WTC11 (cell line): ENCODE measurements at regions not wholly inside any gene's neighbourhood (a gene's known extent, or its start where the extent isn't known, plus 50 kb on each side); places are given as distances from the start of the nearest gene placed in this dataset.

Experiments used
- ELF4 ChIP-seq: sonication (generic); formaldehyde crosslinking; IDR thresholded peaks from 2 replicates; pipeline ENCODE4 v1.8.1; 2022; ENCODE audit warnings: low read depth, mild to moderate bottlenecking, moderate library complexity, missing genetic modification reagents
- IRF2 ChIP-seq: sonication (generic); formaldehyde crosslinking; IDR thresholded peaks from 2 replicates; pipeline ENCODE4 v1.8.0; 2022; ENCODE audit warnings: low read depth, missing genetic modification reagents, borderline replicate concordance
- KAT7 ChIP-seq: sonication (generic); formaldehyde crosslinking; IDR thresholded peaks from 2 replicates; pipeline ENCODE4 v1.8.1; 2023; ENCODE audit warnings: missing genetic modification reagents, mild to moderate bottlenecking, borderline replicate concordance
- SP1 ChIP-seq: sonication (generic); formaldehyde crosslinking; conservative IDR thresholded peaks from 2 replicates; pipeline ENCODE4 v1.8.1; 2022; ENCODE audit warnings: missing genetic modification reagents
- TF ChIP-seq, protein P1 (sequence below): fragments of 200-600 bp; IDR thresholded peaks from 2 replicates; pipeline ENCODE4 v1.8.0; 2022; ENCODE audit warnings: antibody characterized with exemption
- TF ChIP-seq, protein P2 (sequence below): sonication (generic); formaldehyde crosslinking; IDR thresholded peaks from 2 replicates; pipeline ENCODE4 v1.8.1; 2022; ENCODE audit warnings: low read depth, missing genetic modification reagents, borderline replicate concordance

DNA sequence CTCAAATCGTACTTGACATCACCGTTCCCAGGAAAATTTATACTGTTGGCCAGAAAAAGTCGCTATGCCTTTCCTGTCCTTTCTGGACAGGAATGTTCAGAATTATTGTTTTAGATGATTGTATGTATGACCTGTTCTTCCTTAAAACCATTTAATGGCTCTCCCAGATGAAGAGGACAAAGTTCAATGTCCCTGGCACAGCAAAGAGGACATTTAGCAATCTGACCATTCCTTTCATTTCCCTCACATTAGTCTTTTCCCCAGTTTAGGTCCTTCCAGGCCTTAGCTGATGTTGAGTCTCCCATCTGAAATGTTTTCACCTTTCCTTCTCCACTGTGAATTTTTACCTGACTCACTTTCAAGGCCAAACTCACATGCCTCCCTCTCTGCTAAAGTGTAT, 938.9 kb downstream of the CDH11 start:
- TF ChIP-seq, protein P1, sequence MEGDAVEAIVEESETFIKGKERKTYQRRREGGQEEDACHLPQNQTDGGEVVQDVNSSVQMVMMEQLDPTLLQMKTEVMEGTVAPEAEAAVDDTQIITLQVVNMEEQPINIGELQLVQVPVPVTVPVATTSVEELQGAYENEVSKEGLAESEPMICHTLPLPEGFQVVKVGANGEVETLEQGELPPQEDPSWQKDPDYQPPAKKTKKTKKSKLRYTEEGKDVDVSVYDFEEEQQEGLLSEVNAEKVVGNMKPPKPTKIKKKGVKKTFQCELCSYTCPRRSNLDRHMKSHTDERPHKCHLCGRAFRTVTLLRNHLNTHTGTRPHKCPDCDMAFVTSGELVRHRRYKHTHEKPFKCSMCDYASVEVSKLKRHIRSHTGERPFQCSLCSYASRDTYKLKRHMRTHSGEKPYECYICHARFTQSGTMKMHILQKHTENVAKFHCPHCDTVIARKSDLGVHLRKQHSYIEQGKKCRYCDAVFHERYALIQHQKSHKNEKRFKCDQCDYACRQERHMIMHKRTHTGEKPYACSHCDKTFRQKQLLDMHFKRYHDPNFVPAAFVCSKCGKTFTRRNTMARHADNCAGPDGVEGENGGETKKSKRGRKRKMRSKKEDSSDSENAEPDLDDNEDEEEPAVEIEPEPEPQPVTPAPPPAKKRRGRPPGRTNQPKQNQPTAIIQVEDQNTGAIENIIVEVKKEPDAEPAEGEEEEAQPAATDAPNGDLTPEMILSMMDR, result no peak
- TF ChIP-seq, protein P2, sequence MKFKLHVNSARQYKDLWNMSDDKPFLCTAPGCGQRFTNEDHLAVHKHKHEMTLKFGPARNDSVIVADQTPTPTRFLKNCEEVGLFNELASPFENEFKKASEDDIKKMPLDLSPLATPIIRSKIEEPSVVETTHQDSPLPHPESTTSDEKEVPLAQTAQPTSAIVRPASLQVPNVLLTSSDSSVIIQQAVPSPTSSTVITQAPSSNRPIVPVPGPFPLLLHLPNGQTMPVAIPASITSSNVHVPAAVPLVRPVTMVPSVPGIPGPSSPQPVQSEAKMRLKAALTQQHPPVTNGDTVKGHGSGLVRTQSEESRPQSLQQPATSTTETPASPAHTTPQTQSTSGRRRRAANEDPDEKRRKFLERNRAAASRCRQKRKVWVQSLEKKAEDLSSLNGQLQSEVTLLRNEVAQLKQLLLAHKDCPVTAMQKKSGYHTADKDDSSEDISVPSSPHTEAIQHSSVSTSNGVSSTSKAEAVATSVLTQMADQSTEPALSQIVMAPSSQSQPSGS (CRISPR knock-in tag), result no peak
- TF ChIP-seq ELF4 (CRISPR knock-in tag) (no peak), SP1 (no peak), IRF2 (CRISPR knock-in tag) (no peak), KAT7 (CRISPR knock-in tag) (no peak)
